Large intestine (tissue), 3 donors: ENCODE measurements at regions not wholly inside any gene's neighbourhood (a gene's known extent, or its start where the extent isn't known, plus 50 kb on each side); places are given as distances from the start of the nearest gene placed in this dataset.

Experiments
- DNase-seq, 2 donors: peaks; one replicate each; pipeline versions ENCODE4 v3.0.0 to v3.0.0-alpha.2; 2013
- H3K27ac ChIP-seq: one replicate; pipeline ENCODE4 v1.5.1; 2013; ENCODE audit warnings: low read length
- H3K27me3 ChIP-seq: 2 replicates; pipeline ENCODE4 v1.6.1; 2013; ENCODE audit warnings: low read length; ENCODE audit not compliant: control insufficient read depth, insufficient read depth
- H3K36me3 ChIP-seq: 2 replicates; pipeline ENCODE4 v1.6.1; 2013; ENCODE audit warnings: low read length; ENCODE audit not compliant: control insufficient read depth, insufficient read depth
- H3K4me1 ChIP-seq: one replicate; pipeline ENCODE4 v1.6.1; 2013; ENCODE audit warnings: low read length; ENCODE audit not compliant: control insufficient read depth, insufficient read depth
- H3K4me3 ChIP-seq: one replicate; pipeline ENCODE4 v1.5.1; 2013; ENCODE audit warnings: low read length
- H3K9me3 ChIP-seq: one replicate; pipeline ENCODE4 v1.6.1; 2013; ENCODE audit warnings: mild to moderate bottlenecking, low read depth, low read length, moderate library complexity; ENCODE audit not compliant: control insufficient read depth
- WGBS: methylation state at CpG from one replicate; pipeline ENCODE4 v1.1.5; 2013; ENCODE audit warnings: low lambda C conversion rate; ENCODE audit not compliant: insufficient coverage; 5-methylcytosine and 5-hydroxymethylcytosine counted together

DNA sequence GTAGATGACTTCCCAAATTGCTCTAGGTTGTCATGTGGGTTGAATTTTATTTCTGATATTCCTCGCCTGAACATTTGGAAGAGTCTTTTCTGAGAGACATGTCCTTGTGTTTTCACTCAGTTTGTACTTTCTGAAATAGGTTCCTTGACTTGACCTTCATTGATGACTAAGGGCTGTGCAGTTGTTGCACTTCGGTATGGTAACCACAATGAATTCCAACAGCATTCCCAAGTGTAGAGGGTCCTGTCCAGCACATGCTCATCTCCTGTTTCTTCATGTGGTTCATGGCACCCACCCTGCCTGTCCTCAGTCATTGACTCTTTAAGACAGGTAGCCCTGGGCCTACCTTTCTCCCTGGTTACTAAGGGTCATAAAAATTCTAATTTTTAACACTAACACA lies 527.8 kb downstream of the MTRR start:
- Histone ChIP-seq H3K36me3 (no peaks in the 10 kb centered on the region), H3K4me1 (no peaks in the 10 kb centered on the region), H3K9me3 (no peaks in the 10 kb centered on the region), H3K4me3 (no peak overlapping the region), H3K27ac (no peak overlapping the region), H3K27me3 (no peaks in the 10 kb centered on the region)
- DNase-seq: no peak
- WGBS: 100% methylated on average over 1 of the region's 2 CpGs

DNA sequence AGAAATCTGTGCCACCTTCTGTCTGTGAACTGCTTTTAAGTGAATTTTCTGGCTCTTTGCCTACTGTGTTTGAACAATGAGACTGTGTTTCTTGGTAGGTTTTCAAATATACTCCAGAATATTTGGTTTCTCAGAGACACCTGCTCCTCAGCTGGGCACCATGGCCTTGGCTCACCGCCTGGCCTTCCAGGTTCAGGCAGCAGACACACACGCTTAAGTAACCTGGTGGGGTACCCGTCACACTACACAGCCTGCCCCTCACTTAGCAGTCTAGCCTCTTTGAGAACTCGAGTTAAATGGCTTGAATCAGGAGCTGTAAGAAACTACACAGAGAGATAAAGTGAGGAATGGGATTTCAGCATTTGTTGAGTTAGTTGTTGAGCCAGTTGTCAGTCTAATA lies 530.5 kb downstream of the MTRR start:
- Histone ChIP-seq H3K27me3 (no peaks in the 10 kb centered on the region), H3K36me3 (no peaks in the 10 kb centered on the region), H3K4me1 (no peaks in the 10 kb centered on the region), H3K4me3 (no peak overlapping the region), H3K9me3 (no peaks in the 10 kb centered on the region), H3K27ac (no peak overlapping the region)
- no peak for DNase-seq
- WGBS: no CpG with 5 or more reads among the region's 4 CpGs

DNA sequence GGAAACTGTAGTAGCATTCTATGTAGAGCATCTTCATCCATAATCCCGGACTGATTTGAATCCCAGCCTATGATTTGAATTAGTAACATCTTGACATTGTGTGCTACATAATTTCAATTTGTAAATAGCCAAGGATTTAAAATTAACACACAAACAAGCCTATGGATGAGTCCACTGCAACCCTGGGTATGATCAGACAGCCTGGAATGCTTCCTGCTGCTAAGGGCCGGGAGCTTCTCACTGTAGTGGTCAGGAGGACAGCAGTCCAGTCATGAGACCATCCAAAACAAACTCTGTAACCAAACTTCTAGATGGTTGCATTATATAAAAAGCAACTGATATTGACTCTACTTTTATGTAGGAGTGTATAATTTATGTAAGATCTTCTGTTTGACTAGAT lies 539.3 kb downstream of the MTRR start:
- 80% methylated on average over 1 of the region's 2 CpGs for WGBS

DNA sequence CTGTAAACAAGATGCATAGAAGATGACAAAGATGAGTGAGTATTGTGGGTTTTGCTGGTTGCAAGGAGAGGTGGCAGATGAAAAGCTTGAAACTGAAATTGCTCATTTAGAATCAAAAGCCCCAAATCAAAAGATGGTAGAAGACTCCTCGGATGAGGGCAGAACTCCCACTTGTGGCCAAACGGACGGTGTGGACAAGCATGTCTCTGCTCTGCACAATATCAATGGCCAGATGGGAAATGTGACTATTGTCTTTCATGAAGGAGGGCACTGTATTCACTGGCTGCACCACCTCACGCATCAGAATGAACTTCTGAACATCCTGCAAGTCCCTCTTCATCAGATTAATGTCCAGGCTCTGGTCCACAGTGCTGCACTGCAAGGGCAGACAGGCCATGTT lies 541.7 kb downstream of the MTRR start:
- Histone ChIP-seq H3K36me3 (no peaks in the 10 kb centered on the region), H3K4me3 (no peak overlapping the region), H3K4me1 (no peaks in the 10 kb centered on the region), H3K27ac (no peak overlapping the region), H3K9me3 (no peaks in the 10 kb centered on the region), H3K27me3 (no peaks in the 10 kb centered on the region)
- WGBS: no CpG with 5 or more reads among the region's 4 CpGs
- no peak for DNase-seq

More for the DNA sequence above, 539.3 kb downstream of the MTRR start:
- no peak overlapping the region for H3K27ac ChIP-seq
- DNase-seq: no peak
- no peaks in the 10 kb centered on the region for H3K4me1 ChIP-seq
- no peaks in the 10 kb centered on the region for H3K27me3 ChIP-seq
- no peak overlapping the region for H3K4me3 ChIP-seq
- H3K9me3 ChIP-seq: no peaks in the 10 kb centered on the region
- no peaks in the 10 kb centered on the region for H3K36me3 ChIP-seq

DNA sequence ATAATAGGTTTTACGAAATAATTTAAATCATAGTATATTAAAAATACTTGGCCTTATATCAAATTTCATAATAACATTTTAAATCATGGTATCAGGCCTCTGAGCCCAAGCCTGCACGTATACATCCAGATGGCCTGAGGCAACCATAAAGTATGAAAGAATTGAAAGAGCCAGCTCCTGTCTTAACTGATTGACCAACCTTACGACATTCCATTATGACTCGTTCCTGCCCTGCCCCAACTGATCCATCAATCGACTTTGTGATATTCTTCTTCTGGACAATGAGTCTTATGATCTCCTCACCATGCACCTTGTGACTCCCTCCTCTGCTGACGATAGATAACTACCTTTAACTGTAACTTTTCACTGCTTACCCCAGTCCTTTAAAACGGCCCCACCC lies 545.0 kb downstream of the MTRR start:
- Histone ChIP-seq H3K36me3 (no peaks in the 10 kb centered on the region), H3K4me1 (no peaks in the 10 kb centered on the region), H3K27ac (no peak overlapping the region), H3K4me3 (no peak overlapping the region), H3K9me3 (no peaks in the 10 kb centered on the region), H3K27me3 (no peaks in the 10 kb centered on the region)
- WGBS: 71% methylated on average over 4 of the region's 7 CpGs
- DNase-seq: no peak

DNA sequence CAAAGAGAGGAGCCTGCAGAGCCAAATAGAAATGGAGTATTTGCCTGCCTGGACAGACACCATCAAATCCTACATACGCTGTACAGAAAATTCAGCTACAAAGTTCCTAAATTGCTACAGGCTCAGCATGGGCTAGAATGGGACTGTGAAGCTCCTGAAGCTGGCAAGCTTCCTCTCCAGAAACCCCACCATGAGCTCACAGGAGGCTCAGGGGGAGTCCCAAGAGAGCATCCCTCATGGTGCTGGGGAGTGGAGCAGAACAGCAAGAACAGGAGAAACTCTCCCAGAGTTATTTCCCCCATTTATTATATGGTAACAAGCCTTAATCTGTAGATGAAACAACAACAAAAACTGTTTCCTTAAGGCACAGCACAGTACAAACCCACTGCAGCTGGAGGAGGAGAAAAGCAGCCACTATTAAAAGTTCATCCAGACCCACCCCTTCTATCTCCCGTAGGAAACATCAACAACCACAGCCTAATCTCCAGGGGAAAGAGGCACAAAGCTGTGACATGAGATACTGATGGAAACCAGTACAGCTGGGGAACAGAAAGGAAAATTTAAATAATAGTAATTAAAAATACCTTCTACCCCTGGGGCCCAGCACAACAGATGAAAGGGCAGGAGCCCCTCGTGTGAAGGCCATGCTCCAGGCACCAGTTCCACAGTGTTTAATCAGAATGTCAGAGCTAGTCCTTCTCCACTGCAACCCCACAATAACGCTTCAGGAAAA lies 548.5 kb downstream of the MTRR start:
- WGBS: no CpG with 5 or more reads among the region's 4 CpGs
- no peaks in the 10 kb centered on the region for H3K36me3 ChIP-seq

DNA sequence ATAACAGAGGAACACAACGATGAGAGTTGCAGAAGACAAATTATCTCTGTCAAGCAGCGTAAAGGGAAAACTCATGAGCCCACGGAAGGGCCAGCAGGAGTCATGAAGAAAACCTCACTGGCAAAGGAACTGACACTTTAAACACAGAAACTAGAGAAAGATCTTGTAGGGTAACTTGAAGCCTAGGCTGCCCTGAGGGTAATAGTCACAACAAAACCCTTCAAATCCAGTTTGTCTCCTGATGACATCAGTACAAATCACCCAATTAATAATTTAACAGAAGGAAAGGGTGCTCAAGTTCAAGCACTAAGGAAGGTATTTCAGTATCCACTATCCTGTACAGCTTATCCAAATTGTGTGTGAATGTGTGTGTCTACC lies 549.1 kb downstream of the MTRR start:
- WGBS: 64% methylated on average over 3 of the region's 3 CpGs
- Histone ChIP-seq H3K9me3 (no peaks in the 10 kb centered on the region), H3K4me3 (no peak overlapping the region), H3K36me3 (no peaks in the 10 kb centered on the region), H3K27me3 (no peaks in the 10 kb centered on the region), H3K27ac (no peak overlapping the region), H3K4me1 (no peaks in the 10 kb centered on the region)
- DNase-seq: no peak

More for the DNA sequence above, 548.5 kb downstream of the MTRR start:
- Histone ChIP-seq H3K4me1 (no peaks in the 10 kb centered on the region), H3K4me3 (no peak overlapping the region), H3K9me3 (no peaks in the 10 kb centered on the region), H3K27me3 (no peaks in the 10 kb centered on the region), H3K27ac (no peak overlapping the region)
- no peak for DNase-seq

DNA sequence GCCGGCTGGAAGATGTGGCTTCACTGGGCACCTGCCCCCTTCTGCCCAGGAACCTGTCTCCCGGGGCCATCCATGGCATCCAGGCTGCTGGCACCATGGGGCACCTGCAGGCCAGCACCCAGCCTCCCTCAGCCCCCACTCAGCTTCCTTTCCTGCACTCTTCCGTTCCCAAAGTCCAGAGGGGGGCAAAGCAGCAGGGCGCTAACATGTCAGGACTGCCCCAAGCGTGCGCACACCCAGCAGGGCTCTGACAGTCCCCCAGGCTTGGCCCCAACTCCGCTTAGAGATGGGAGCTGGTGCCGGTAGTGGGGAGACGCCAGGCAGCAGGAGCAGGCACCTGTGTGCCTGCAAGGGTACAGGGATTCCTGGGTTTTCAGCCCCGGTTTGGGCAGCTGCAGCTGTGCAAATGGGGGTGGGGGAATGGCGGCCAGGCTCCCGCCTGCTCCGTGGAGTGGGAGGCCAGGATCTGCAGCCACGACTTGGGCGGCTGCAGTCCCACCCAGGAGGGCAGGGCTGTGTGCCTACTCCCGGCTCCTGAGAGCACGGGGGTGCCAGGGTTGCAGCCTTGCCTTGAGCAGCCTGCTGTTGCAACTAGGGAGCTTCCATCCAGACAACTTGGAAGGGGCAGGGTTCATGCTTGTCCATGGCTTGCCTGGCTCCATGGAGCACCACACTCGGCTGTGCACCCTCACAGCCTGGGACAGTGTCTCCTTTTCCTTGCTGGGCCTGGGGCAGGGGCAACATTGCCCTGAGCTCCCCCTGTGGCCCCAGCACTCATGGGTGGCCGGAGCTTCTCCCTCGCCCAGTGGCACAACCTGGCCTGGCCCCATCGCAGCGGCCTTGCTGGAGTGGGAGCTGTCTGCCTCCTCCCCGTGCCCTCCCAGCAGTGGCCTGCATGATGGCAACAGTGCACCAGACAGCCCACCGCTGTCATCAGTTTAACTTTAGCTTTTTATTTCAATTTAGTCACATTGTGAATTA lies 561.1 kb downstream of the MTRR start:
- Histone ChIP-seq H3K4me1 (no peaks in the 10 kb centered on the region), H3K9me3 (no peaks in the 10 kb centered on the region), H3K36me3 (no peaks in the 10 kb centered on the region), H3K27ac (no peak overlapping the region), H3K4me3 (no peak overlapping the region), H3K27me3 (no peaks in the 10 kb centered on the region)
- DNase-seq: no peak
- no CpG with 5 or more reads among the region's 24 CpGs for WGBS

DNA sequence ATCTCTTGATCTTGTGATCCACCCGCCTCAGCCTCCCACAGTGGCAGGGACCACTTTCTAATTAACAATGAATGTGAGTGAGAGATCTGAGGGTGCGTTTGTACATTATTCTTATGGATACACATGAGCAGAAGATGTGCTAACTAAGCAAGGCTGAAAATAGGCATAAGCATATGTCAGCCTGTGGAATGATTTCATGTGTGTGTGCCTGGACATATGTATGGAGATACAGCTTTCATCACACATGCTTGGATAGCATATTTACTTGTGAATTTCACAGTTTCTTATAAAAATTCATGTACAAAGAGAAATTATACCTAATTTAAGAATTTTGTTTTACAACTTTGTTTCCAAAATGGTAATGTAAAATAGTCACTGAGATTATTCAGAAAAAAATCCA lies 565.6 kb downstream of the MTRR start:
- H3K9me3 ChIP-seq: no peaks in the 10 kb centered on the region
- H3K4me3 ChIP-seq: no peak overlapping the region
- DNase-seq: no peak
- no peaks in the 10 kb centered on the region for H3K36me3 ChIP-seq
- WGBS: no CpG with 5 or more reads among the region's 2 CpGs
- H3K4me1 ChIP-seq: no peaks in the 10 kb centered on the region
- no peak overlapping the region for H3K27ac ChIP-seq
- H3K27me3 ChIP-seq: no peaks in the 10 kb centered on the region

DNA sequence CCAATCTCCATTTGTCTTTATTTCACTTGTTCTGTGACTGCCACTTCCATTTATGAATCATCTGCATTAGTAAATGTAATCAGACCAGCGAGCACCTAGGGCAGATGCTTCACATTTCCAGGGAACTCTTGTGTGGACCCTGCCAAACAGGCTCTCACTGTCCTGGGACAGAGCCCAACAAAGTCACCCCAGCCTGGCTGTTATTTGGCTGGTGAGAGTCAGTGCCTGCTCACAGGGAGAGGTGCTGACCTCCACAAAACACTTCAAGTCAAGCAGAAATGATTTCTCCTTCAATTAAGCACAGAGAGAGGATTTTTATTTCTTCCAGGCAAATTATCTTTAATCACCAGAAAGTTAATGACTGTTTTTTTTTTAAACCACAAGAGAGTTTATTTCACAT lies 568.0 kb downstream of the MTRR start:
- no CpG with 5 or more reads among the region's 1 CpG for WGBS
- Histone ChIP-seq H3K36me3 (no peaks in the 10 kb centered on the region), H3K4me1 (no peaks in the 10 kb centered on the region), H3K9me3 (no peaks in the 10 kb centered on the region), H3K27me3 (no peaks in the 10 kb centered on the region), H3K27ac (no peak overlapping the region), H3K4me3 (no peak overlapping the region)
- no peak for DNase-seq
